ENCODE measurements at regions not wholly inside any gene's neighbourhood (a gene's known extent, or its start where the extent isn't known, plus 50 kb on each side); places are given as distances from the start of the nearest gene placed in this dataset.

- DNase-seq, result no peak
These were observed 138.5 kb downstream of the WSCD1 start for GRCh38 chr17:6208608-6209180.

DNA sequence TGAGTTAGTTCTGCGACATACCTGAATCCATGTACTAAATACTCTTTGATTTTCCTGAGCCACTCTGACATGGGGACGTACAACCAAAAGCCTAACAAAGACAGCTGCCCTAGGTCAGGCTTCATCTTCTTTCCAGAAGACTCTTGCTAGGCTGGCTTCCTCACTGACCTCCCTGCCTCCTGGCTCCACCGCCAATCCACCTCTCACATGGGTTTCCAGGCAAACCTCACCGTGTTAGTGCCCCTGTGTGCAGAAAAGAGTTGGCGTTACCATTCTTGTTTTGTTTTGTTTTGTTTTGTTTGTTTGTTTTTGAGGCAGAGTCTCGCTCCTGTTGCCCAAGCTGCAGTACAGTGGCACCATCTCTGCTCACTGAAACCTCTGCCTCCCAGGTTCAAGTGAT, 135.3 kb downstream of the WSCD1 start:
- DNase-seq, result no peak

DNA sequence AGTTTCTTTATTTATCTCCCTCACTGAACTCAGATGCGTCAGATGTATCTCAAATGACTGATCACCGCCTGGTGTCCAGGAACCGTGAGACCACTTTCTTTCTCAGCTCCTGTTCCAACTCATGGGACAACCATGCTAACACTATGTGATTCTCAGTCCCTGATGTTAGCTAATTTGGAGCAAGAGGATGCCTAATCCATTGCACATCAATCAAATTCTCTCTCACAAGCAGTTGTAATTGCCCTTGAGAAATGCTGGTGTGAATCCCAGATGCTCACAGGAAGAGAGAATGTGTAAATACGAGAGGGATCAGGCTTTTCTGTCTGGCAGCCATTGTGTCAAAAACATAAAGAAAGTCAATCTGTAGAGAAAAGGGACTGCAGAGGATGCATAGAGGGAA, 134.9 kb downstream of the WSCD1 start:
- DNase-seq, result no peak

GRCh38 chr17:6204203-6204722, 134.1 kb downstream of the WSCD1 start:
- no peak for DNase-seq

DNA sequence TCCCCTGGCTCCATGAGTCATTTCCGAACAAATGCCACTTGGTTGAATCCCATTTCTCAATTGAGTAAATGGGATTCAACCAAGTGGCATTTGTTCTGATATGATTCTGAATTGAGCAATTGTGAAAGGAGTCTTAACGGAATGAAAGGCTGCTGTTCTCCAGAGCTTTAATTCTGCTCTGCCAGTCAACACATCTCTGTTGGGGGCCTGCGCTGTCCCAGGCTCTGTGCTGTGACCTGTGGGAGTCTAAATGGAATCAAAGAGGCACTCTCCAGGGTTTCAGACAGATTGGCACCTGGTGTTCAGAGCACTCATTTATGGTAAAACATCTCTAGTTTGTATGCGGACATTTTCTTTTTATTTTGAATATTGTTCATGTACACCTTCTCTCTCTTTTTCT, 126.2 kb downstream of the WSCD1 start:
- DNase-seq, result no peak

DNA sequence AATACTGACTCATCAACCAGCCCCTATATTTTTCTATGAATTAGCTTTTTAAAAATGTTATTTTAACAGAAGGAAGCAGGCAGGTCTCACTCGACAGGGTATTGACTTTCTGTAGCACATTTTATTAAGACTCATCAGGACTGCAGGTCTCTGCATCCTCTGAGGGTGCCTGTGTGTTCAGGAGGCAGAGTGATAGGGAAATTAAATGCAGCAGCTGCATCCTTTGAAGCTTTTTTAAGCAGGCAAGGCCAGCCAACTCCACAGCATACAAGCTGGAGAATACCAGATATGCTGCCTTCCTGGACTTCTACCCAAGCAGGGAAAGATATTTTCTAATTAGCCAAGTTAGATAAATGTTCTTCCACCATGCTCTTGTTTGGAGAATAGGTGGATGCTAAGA, 124.9 kb downstream of the WSCD1 start:
- DNase-seq, result no peak

DNA sequence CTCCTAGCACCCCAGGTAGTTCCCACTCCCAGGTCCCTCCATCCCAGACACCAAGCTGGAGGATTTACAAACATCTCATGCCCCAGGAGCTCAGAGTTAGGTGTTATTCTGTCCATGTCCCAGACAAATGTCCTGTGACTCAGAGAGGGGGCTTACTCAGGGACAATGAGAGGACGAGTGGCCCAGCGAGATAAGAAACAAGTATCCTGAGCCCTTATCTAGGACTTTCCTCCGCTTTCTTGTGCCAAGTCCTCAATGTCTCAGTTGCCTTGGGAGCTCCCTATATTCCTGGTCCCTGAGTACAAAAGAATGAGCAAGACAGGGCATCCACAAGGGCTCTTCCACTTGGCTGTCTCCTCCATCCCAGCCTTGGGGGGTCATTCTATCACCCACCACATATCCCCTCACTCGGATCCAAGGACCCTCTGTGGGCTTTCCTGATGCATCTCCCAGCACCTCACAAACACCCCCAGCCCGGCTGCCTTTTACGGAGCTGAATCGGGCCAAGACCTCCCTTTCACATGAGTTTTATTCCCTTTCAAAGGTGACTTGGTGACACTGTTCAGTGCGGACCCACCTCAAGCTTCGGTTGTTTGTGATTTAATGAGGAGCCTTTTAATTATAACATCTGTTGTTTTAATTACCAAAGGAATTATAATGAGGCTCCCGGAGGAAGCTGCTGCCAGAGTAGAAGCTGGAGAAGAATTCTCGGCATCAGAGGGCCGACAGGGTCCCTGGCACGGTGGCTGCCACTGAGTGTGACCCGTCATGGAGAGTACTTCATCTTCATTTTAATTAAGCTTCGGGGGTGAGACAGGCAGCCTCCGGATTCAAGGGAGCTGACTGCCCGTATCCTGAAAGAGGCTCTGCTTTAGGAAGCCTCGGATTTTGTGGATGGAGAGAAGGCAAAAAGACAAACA, 121.5 kb downstream of the WSCD1 start:
- no peak for DNase-seq

GRCh38 chr17:6187836-6188235, 117.7 kb downstream of the WSCD1 start:
- DNase-seq, result no peak

DNA sequence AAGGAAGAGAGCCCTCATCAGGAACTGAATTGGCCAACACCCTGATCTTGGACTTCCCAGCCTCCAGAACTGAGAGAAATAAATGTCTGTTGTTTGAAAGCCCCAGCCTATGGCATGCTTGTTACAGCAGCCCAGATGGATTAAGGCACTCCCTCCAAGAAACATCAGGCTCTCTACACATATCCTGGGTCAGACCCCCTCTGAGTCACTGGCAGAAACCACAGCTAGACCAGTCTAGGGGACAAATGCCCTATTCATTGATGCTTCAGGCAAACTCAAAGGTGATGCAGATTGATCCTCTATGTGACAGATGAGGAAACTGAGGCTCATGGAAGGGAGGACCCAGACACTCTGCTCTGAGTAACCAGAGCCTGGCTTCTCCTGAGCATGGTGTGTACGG, 116.8 kb downstream of the WSCD1 start:
- no peak for DNase-seq

GRCh38 chr17:6184508-6184907, 114.3 kb downstream of the WSCD1 start:
- DNase-seq, result no peak

- no peak for DNase-seq
These were observed 108.8 kb downstream of the WSCD1 start for GRCh38 chr17:6179017-6179416.

GRCh38 chr17:6177941-6178694, 107.9 kb downstream of the WSCD1 start:
- DNase-seq, result no peak

Measured in stimulated activated CD4-positive, alpha-beta T cell treated with anti-CD3 and anti-CD28 coated beads, Interleukin-4, amount 100 ng/mL, for 1 hour (primary cell).